Subcutaneous abdominal adipose tissue (tissue), 5 donors: ENCODE measurements at regions not wholly inside any gene's neighbourhood (a gene's known extent, or its start where the extent isn't known, plus 50 kb on each side); places are given as distances from the start of the nearest gene placed in this dataset.

ENCODE experiments used
- H3K27ac ChIP-seq: one replicate; pipeline ENCODE4 v1.7.0; 2013; ENCODE audit warnings: low read depth, mild to moderate bottlenecking, inconsistent platforms, low read length, moderate library complexity
- H3K27me3 ChIP-seq, 5 donors: one replicate each; pipeline ENCODE4 v1.7.0; 2013; ENCODE audit warnings: low read length in 5 of 5, inconsistent platforms in 1 of 5; ENCODE audit not compliant: control insufficient read depth in 5 of 5, insufficient read depth in 4 of 5
- H3K36me3 ChIP-seq, 5 donors: one replicate each; pipeline ENCODE4 v1.7.0; 2013; ENCODE audit warnings: low read length in 5 of 5; ENCODE audit not compliant: control insufficient read depth in 5 of 5, insufficient read depth in 5 of 5
- H3K4me1 ChIP-seq, 5 donors: one replicate each; pipeline ENCODE4 v1.7.0; 2013; ENCODE audit warnings: low read length in 5 of 5, mild to moderate bottlenecking in 3 of 5, moderate library complexity in 1 of 5; ENCODE audit not compliant: control insufficient read depth in 5 of 5, insufficient read depth in 5 of 5
- H3K4me3 ChIP-seq, 5 donors: one replicate each; pipeline ENCODE4 v1.7.0; 2013; ENCODE audit warnings: low read length in 5 of 5, low read depth in 1 of 5
- H3K9ac ChIP-seq, 5 donors: one replicate each; pipeline ENCODE4 v1.7.0; 2013; ENCODE audit warnings: low read length in 5 of 5, mild to moderate bottlenecking in 4 of 5, moderate library complexity in 3 of 5
- H3K9me3 ChIP-seq, 5 donors: one replicate each; pipeline ENCODE4 v1.7.0; 2013; ENCODE audit warnings: low read length in 5 of 5; ENCODE audit not compliant: control insufficient read depth in 5 of 5
- donor health status: healthy.
- donor health status: healthy.
- donor health status: healthy.
- donor health status: healthy.
- donor health status: healthy.

- H3K27ac ChIP-seq, result no peak overlapping the region
- no peak overlapping the region for H3K9ac ChIP-seq
- peaks cover 0 to 3% (median 0%) of the 10 kb centered on the region in 5 donors for H3K9me3 ChIP-seq
- peaks cover 0 to 4% (median 0%) of the 10 kb centered on the region in 5 donors for H3K27me3 ChIP-seq
- no peaks in the 10 kb centered on the region for H3K36me3 ChIP-seq
- no peak overlapping the region for H3K4me3 ChIP-seq
- peaks cover 9 to 33% (median 21%) of the 10 kb centered on the region in 5 donors for H3K4me1 ChIP-seq
These were observed 94.3 kb downstream of the THBS2 start for GRCh38 chr6:169159331-169159730.

GRCh38 chr6:169158691-169159090, 95.0 kb downstream of the THBS2 start:
- H3K27ac ChIP-seq, result no peak overlapping the region
- peaks cover 0 to 4% (median 0%) of the 10 kb centered on the region in 5 donors for H3K27me3 ChIP-seq
- H3K9me3 ChIP-seq, result peaks cover 0 to 3% (median 0%) of the 10 kb centered on the region in 5 donors
- peak overlapping the region in 2 of 5 donors; percentile 6 to 19 for H3K4me3 ChIP-seq
- no peaks in the 10 kb centered on the region for H3K36me3 ChIP-seq
- no peak overlapping the region for H3K9ac ChIP-seq
- peaks cover 9 to 32% (median 21%) of the 10 kb centered on the region in 5 donors for H3K4me1 ChIP-seq

GRCh38 chr6:169158174-169158573, 95.5 kb downstream of the THBS2 start:
- Histone ChIP-seq H3K27ac (no peak overlapping the region), H3K4me3 (peak overlapping the region in 4 of 5 donors; percentile 6 to 21 (median 17))

GRCh38 chr6:169157197-169158148, 96.2 kb downstream of the THBS2 start:
- H3K9me3 ChIP-seq, result no peaks in the 10 kb centered on the region
- H3K27me3 ChIP-seq, result no peaks in the 10 kb centered on the region
- peak overlapping the region in 3 of 5 donors; percentile 11 to 64 (median 25) for H3K9ac ChIP-seq
- H3K4me3 ChIP-seq, result peak overlapping the region; percentile 12 to 46 (median 21)
- peaks cover 7 to 28% (median 21%) of the 10 kb centered on the region in 5 donors for H3K4me1 ChIP-seq
- H3K36me3 ChIP-seq, result no peaks in the 10 kb centered on the region
- H3K27ac ChIP-seq, result no peak overlapping the region

More at GRCh38 chr6:169158174-169158573, 95.5 kb downstream of the THBS2 start:
- Histone ChIP-seq H3K4me1 (peaks cover 9 to 31% (median 21%) of the 10 kb centered on the region in 5 donors), H3K27me3 (peaks cover 0 to 4% (median 0%) of the 10 kb centered on the region in 5 donors), H3K36me3 (no peaks in the 10 kb centered on the region), H3K9me3 (peaks cover 0 to 3% (median 0%) of the 10 kb centered on the region in 5 donors), H3K9ac (peak overlapping the region in 3 of 5 donors; percentile 11 to 64 (median 25))

- Histone ChIP-seq H3K27ac (no peak overlapping the region), H3K27me3 (no peaks in the 10 kb centered on the region), H3K9me3 (no peaks in the 10 kb centered on the region), H3K4me3 (no peak overlapping the region), H3K9ac (no peak overlapping the region), H3K36me3 (no peaks in the 10 kb centered on the region), H3K4me1 (peaks cover 7 to 25% (median 21%) of the 10 kb centered on the region in 5 donors)
These were observed 96.9 kb downstream of the THBS2 start for GRCh38 chr6:169156793-169157147.

- Histone ChIP-seq H3K36me3 (no peaks in the 10 kb centered on the region), H3K4me1 (peaks cover 7 to 25% (median 21%) of the 10 kb centered on the region in 5 donors), H3K9me3 (peaks cover 0 to 1% (median 0%) of the 10 kb centered on the region in 5 donors), H3K27me3 (no peaks in the 10 kb centered on the region), H3K27ac (no peak overlapping the region), H3K9ac (no peak overlapping the region), H3K4me3 (no peak overlapping the region)
These were observed 97.4 kb downstream of the THBS2 start for GRCh38 chr6:169156108-169156792.

- Histone ChIP-seq H3K4me3 (no peak overlapping the region), H3K9ac (no peak overlapping the region), H3K36me3 (no peaks in the 10 kb centered on the region), H3K27me3 (no peaks in the 10 kb centered on the region), H3K9me3 (peaks cover 0 to 5% (median 0%) of the 10 kb centered on the region in 5 donors), H3K4me1 (peaks cover 7 to 25% (median 21%) of the 10 kb centered on the region in 5 donors), H3K27ac (no peak overlapping the region)
These were observed 98.2 kb downstream of the THBS2 start for GRCh38 chr6:169155481-169155880.

- no peak overlapping the region for H3K27ac ChIP-seq
- peaks cover 5 to 20% (median 15%) of the 10 kb centered on the region in 5 donors for H3K4me1 ChIP-seq
- H3K4me3 ChIP-seq, result no peak overlapping the region
- no peaks in the 10 kb centered on the region for H3K36me3 ChIP-seq
- H3K9me3 ChIP-seq, result peaks cover 0 to 12% (median 8%) of the 10 kb centered on the region in 5 donors
- no peaks in the 10 kb centered on the region for H3K27me3 ChIP-seq
- no peak overlapping the region for H3K9ac ChIP-seq
These were observed 100.2 kb downstream of the THBS2 start for GRCh38 chr6:169153401-169153800.

- H3K9me3 ChIP-seq, result peaks cover 0 to 14% (median 8%) of the 10 kb centered on the region in 5 donors
- H3K4me3 ChIP-seq, result no peak overlapping the region
- H3K4me1 ChIP-seq, result peaks cover 4 to 11% (median 10%) of the 10 kb centered on the region in 5 donors
- no peaks in the 10 kb centered on the region for H3K27me3 ChIP-seq
- H3K9ac ChIP-seq, result no peak overlapping the region
- H3K36me3 ChIP-seq, result no peaks in the 10 kb centered on the region
- no peak overlapping the region for H3K27ac ChIP-seq
These were observed 107.1 kb downstream of the THBS2 start for GRCh38 chr6:169146521-169146920.
